ENCODE measurements at regions not wholly inside any gene's neighbourhood (a gene's known extent, or its start where the extent isn't known, plus 50 kb on each side); places are given as distances from the start of the nearest gene placed in this dataset.

- dilution Hi-C loops (cut with MboI; ENCODE audit: extremely low pct_ligation_motif_present, low sequenced_read_pairs): no loop called here
- H3K9me1 ChIP-seq (ENCODE audit: control insufficient read depth, extremely low read depth, insufficient read depth, low read length): no peaks in the 10 kb centered on the region
- DNase-seq (ENCODE audit: low read depth, low spot score): no peak
- H3K4me2 ChIP-seq (ENCODE audit: control insufficient read depth, extremely low read depth, insufficient read depth, low read depth, low read length): no peak overlapping the region
- H3K4me1 ChIP-seq (ENCODE audit: control insufficient read depth, extremely low read depth, insufficient read depth, low read length): peaks cover 24% of the 10 kb centered on the region
- no peaks in the 10 kb centered on the region for H3K36me3 ChIP-seq (ENCODE audit: control insufficient read depth in 2 of 2, extremely low read depth in 1 of 2, insufficient read depth in 2 of 2, low read length in 2 of 2)
- no peaks in the 10 kb centered on the region for H3K79me2 ChIP-seq (ENCODE audit: control insufficient read depth, insufficient read depth, low read length)
- no peak overlapping the region for H2AFZ ChIP-seq (ENCODE audit: control insufficient read depth, low read length)
- no peak overlapping the region for H3K4me3 ChIP-seq (ENCODE audit: control insufficient read depth in 2 of 3, extremely low read depth in 1 of 3, insufficient read depth in 2 of 3, low read depth in 1 of 3, low read length in 3 of 3)
- TF ChIP-seq EZH2 (IDR thresholded peaks at IDR 0.05; ENCODE audit: low read length) (no peak), CTCF (optimal IDR thresholded peaks at IDR 0.05 in 1 of 3, IDR thresholded peaks at IDR 0.05 in 1 of 3, conservative IDR thresholded peaks at IDR 0.05 in 1 of 3; ENCODE audit: extremely low read depth in 1 of 3, insufficient read depth in 2 of 3, low read length in 3 of 3) (no peak)
- H3K27me3 ChIP-seq (ENCODE audit: control insufficient read depth, extremely low read depth, insufficient read depth, low read length): no peaks in the 10 kb centered on the region
- no peaks in the 10 kb centered on the region for H4K20me1 ChIP-seq (ENCODE audit: control insufficient read depth, extremely low read depth, insufficient read depth, low read length)
- FAIRE-seq: no peak
- no peaks in the 10 kb centered on the region for H3K9me3 ChIP-seq (ENCODE audit: control insufficient read depth, low read depth, low read length)
- H3K27ac ChIP-seq (ENCODE audit: control insufficient read depth, insufficient read depth, low read length): no peak overlapping the region
- H3K9ac ChIP-seq (ENCODE audit: control insufficient read depth, extremely low read depth, insufficient read depth, low read length): no peak overlapping the region
Measured at GRCh38 chr6:12479881-12480280, 189.7 kb downstream of the EDN1 start.

- dilution Hi-C loops (cut with MboI; ENCODE audit: extremely low pct_ligation_motif_present, low sequenced_read_pairs): no loop called here
Measured at GRCh38 chr6:12480379-12480778, 190.2 kb downstream of the EDN1 start.

More at GRCh38 chr6:12480379-12480778, 190.2 kb downstream of the EDN1 start:
- no peaks in the 10 kb centered on the region for H3K27me3 ChIP-seq (ENCODE audit: control insufficient read depth, extremely low read depth, insufficient read depth, low read length)
- no peaks in the 10 kb centered on the region for H3K9me3 ChIP-seq (ENCODE audit: control insufficient read depth, low read depth, low read length)
- no peaks in the 10 kb centered on the region for H3K36me3 ChIP-seq (ENCODE audit: control insufficient read depth in 2 of 2, extremely low read depth in 1 of 2, insufficient read depth in 2 of 2, low read length in 2 of 2)
- no peak overlapping the region for H3K27ac ChIP-seq (ENCODE audit: control insufficient read depth, insufficient read depth, low read length)
- DNase-seq (ENCODE audit: low read depth, low spot score) (no peak), FAIRE-seq (no peak)
- H3K9me1 ChIP-seq (ENCODE audit: control insufficient read depth, extremely low read depth, insufficient read depth, low read length): no peaks in the 10 kb centered on the region
- H3K4me1 ChIP-seq (ENCODE audit: control insufficient read depth, extremely low read depth, insufficient read depth, low read length): peaks cover 29% of the 10 kb centered on the region
- no peak overlapping the region for H3K4me3 ChIP-seq (ENCODE audit: control insufficient read depth in 2 of 3, extremely low read depth in 1 of 3, insufficient read depth in 2 of 3, low read depth in 1 of 3, low read length in 3 of 3)
- H3K9ac ChIP-seq (ENCODE audit: control insufficient read depth, extremely low read depth, insufficient read depth, low read length): no peak overlapping the region
- TF ChIP-seq EZH2 (IDR thresholded peaks at IDR 0.05; ENCODE audit: low read length): no peak
- no peak for TF ChIP-seq CTCF (optimal IDR thresholded peaks at IDR 0.05 in 1 of 3, IDR thresholded peaks at IDR 0.05 in 1 of 3, conservative IDR thresholded peaks at IDR 0.05 in 1 of 3; ENCODE audit: extremely low read depth in 1 of 3, insufficient read depth in 2 of 3, low read length in 3 of 3)
- H3K79me2 ChIP-seq (ENCODE audit: control insufficient read depth, insufficient read depth, low read length): no peaks in the 10 kb centered on the region
- no peak overlapping the region for H2AFZ ChIP-seq (ENCODE audit: control insufficient read depth, low read length)
- no peaks in the 10 kb centered on the region for H4K20me1 ChIP-seq (ENCODE audit: control insufficient read depth, extremely low read depth, insufficient read depth, low read length)
- no peak overlapping the region for H3K4me2 ChIP-seq (ENCODE audit: control insufficient read depth, extremely low read depth, insufficient read depth, low read depth, low read length)
